K562 (cell line): ENCODE measurements at regions not wholly inside any gene's neighbourhood (a gene's known extent, or its start where the extent isn't known, plus 50 kb on each side); places are given as distances from the start of the nearest gene placed in this dataset.

Experiments used
- ATAC-seq: fragments of 200-7000 bp; cut with Tn5 transposase; 3 replicates; pipeline ENCODE4 v1.9.1; 2020; ENCODE audit warnings: moderate library complexity
- BruUV-seq: library from RNA; stranded (reverse); fragments of 400-500 nt; replicated peaks from 2 replicates; lab custom pipeline; 2021; lab: Mats Ljungman, UMichigan
- CTCF ChIA-PET: fragments of 300-600 bp; formaldehyde crosslinking; extraction: SDS; loops from one replicate; lab custom pipeline; 2021; ENCODE audit warnings: low intra/inter-chr PET ratio; lab: Yijun Ruan, JAX
- POLR2A ChIA-PET: fragments of 300-600, 350-650 bp; sonication (Branson Sonifier 250); formaldehyde crosslinking; extraction: SDS; loops from one replicate; lab custom pipeline; 2021; ENCODE audit warnings: antibody characterized with exemption, inconsistent platforms; lab: Yijun Ruan, JAX
- DNase-seq, 4 experiments: peaks; one replicate each; pipeline versions ENCODE4 v3.0.0 to v3.0.0-alpha.2; 2011 to 2018; ENCODE audit warnings: low spot score in 3 of 4, mixed read lengths in 3 of 4; ENCODE audit errors: extremely low read depth in 1 of 4
- FAIRE-seq: peaks from 2 replicates; lab custom pipeline; 2011; peaks lifted over from hg19 to GRCh38; lab: Jason Lieb, UNC
- H2AFZ ChIP-seq: 2 replicates; pipeline ENCODE4 v1.6.0; 2011; ENCODE audit warnings: low read depth, low read length, control low read depth, inconsistent platforms
- H3K27ac ChIP-seq: fragments of 200-600 bp; 3 replicates; pipeline ENCODE4 v1.8.0; 2011; ENCODE audit warnings: low read depth, mild to moderate bottlenecking, control low read depth, inconsistent platforms, low read length, moderate library complexity, mixed read lengths; ENCODE audit errors: extremely low read depth
- H3K27me3 ChIP-seq, 2 experiments: fragments of 300-600 bp in 1 of 2; 2 replicates in 1 of 2; 3 replicates in 1 of 2; pipeline versions ENCODE4 v1.6.0 to v1.8.0; 2011; ENCODE audit warnings: inconsistent platforms in 2 of 2, low read length in 2 of 2, mild to moderate bottlenecking in 1 of 2, mixed read lengths in 1 of 2, moderate library complexity in 1 of 2; ENCODE audit not compliant: control insufficient read depth in 2 of 2, insufficient read depth in 2 of 2
- H3K36me3 ChIP-seq: fragments of 300-600 bp; 3 replicates; pipeline ENCODE4 v1.8.0; 2011; ENCODE audit warnings: mild to moderate bottlenecking, low read length, inconsistent platforms; ENCODE audit not compliant: control insufficient read depth, insufficient read depth
- H3K4me1 ChIP-seq, 2 experiments: fragments of 200-600 bp in 1 of 2; replicated peaks in 1 of 2; 2 replicates in 1 of 2; 3 replicates in 1 of 2; pipeline versions ENCODE4 v1.5.1 to v1.8.0; 2011; ENCODE audit warnings: inconsistent platforms in 2 of 2, low read length in 2 of 2, mild to moderate bottlenecking in 1 of 2, mixed read lengths in 1 of 2, moderate library complexity in 1 of 2; ENCODE audit not compliant: control insufficient read depth in 2 of 2, insufficient read depth in 2 of 2
- H3K4me2 ChIP-seq: 2 replicates; pipeline ENCODE4 v1.6.1; 2011; ENCODE audit warnings: low read length, control low read depth, inconsistent platforms, mixed read lengths; ENCODE audit not compliant: insufficient read depth
- H3K4me3 ChIP-seq: fragments of 200-600 bp; sonication (generic), shearing (Covaris generic); 2 replicates; pipeline ENCODE4 v1.5.1; 2016; ENCODE audit warnings: control low read depth, inconsistent platforms
- H3K79me2 ChIP-seq: fragments of 200-600 bp; 3 replicates; pipeline ENCODE4 v1.8.0; 2011; ENCODE audit warnings: low read length, inconsistent platforms; ENCODE audit not compliant: control insufficient read depth, insufficient read depth
- H3K9ac ChIP-seq, 2 experiments: 2 replicates each; pipeline versions ENCODE4 v1.6.0 to v1.6.1; 2011; ENCODE audit warnings: low read depth in 2 of 2, low read length in 2 of 2, control low read depth in 1 of 2, inconsistent platforms in 1 of 2, mild to moderate bottlenecking in 1 of 2, mixed read lengths in 1 of 2; ENCODE audit not compliant: insufficient read depth in 1 of 2
- H3K9me1 ChIP-seq: one replicate; pipeline ENCODE4 v1.6.0; 2011; ENCODE audit warnings: inconsistent platforms, mild to moderate bottlenecking, low read length, moderate library complexity; ENCODE audit not compliant: control insufficient read depth, insufficient read depth
- H3K9me3 ChIP-seq: replicated peaks from 2 replicates; pipeline ENCODE4 v1.5.1; 2011; ENCODE audit warnings: low read depth, low read length, inconsistent platforms; ENCODE audit not compliant: control insufficient read depth, insufficient read depth
- H4K20me1 ChIP-seq: replicated peaks from 2 replicates; pipeline ENCODE4 v1.6.1; 2011; ENCODE audit warnings: low read length, inconsistent platforms, mixed read lengths; ENCODE audit not compliant: control insufficient read depth, insufficient read depth
- ARID4B ChIP-seq: sonication (generic); formaldehyde crosslinking; IDR thresholded peaks from 2 replicates; pipeline ENCODE4 v1.8.0; 2022; ENCODE audit warnings: mild to moderate bottlenecking, missing genetic modification reagents
- MBD1 ChIP-seq: fragments of 250-450 bp; sonication (Bioruptor Pico); IDR thresholded peaks from 2 replicates; pipeline ENCODE4 v1.8.0; 2022; ENCODE audit warnings: inconsistent platforms
- POLR2AphosphoS2 ChIP-seq: IDR thresholded peaks from 2 replicates; pipeline ENCODE4 v1.6.1; 2012; ENCODE audit warnings: low read length, improper control_type of control experiment
- WGBS: fragments of 100-300 bp; shearing (Covaris generic); methylation state at CpG from one replicate; pipeline ENCODE4 v1.1.6; 2016; ENCODE audit warnings: low coverage, mixed read lengths; ENCODE audit not compliant: insufficient coverage; ENCODE audit errors: missing lambda C conversion rate; 5-methylcytosine and 5-hydroxymethylcytosine counted together
- in situ Hi-C: fragments of 300-500 bp; cut with MboI; formaldehyde crosslinking; loops from 4 replicates; pipeline ENCODE4 v1.15.0; 2018; ENCODE audit warnings: inconsistent platforms, mixed read lengths
- intact Hi-C: fragments of 100-400 bp; cut with micrococcal nuclease; formaldehyde crosslinking; loops from 2 replicates; pipeline ENCODE4 v1.14.2; 2022

GRCh38 chr14:76965232-76965631 is 63.3 kb downstream of the IRF2BPL start:
- ChIA-PET CTCF (no interaction called here), POLR2A (no interaction called here)
- peaks cover 22 to 31% of the 10 kb centered on the region in 2 experiments for H3K4me1 ChIP-seq
- no peak for FAIRE-seq
- H3K27me3 ChIP-seq = no peaks in the 10 kb centered on the region
- no TSS peak for BruUV-seq
- no peak overlapping the region for H3K27ac ChIP-seq
- in situ Hi-C loops = loop anchor here (5.0 kb wide), 2 partner anchors 47 to 97 kb away; no protein-coding TSS in a partner anchor
- WGBS = 47% methylated on average over 4 of the region's 5 CpGs
- peak overlapping the region in 1 of 2 experiments; percentile 64; a peak in 1 of 4 replicates for H3K9ac ChIP-seq
- no peak overlapping the region for H3K4me2 ChIP-seq
- no peaks in the 10 kb centered on the region for H4K20me1 ChIP-seq
- H3K9me3 ChIP-seq = no peaks in the 10 kb centered on the region
- no peaks in the 10 kb centered on the region for H3K79me2 ChIP-seq
- no peaks in the 10 kb centered on the region for H3K9me1 ChIP-seq
- TF ChIP-seq ARID4B (no peak), POLR2AphosphoS2 (no peak), MBD1 (CRISPR knock-in tag) (no peak)
- no peak for ATAC-seq
- no peak for DNase-seq
- intact Hi-C loops = no loop called here
- H3K4me3 ChIP-seq = no peak overlapping the region
- 0 out of 2 replicates have a peak overlapping the region, but pooled peaks have one; percentile 45 for H2AFZ ChIP-seq
- no peaks in the 10 kb centered on the region for H3K36me3 ChIP-seq
